Colon (tissue), 2 donors: ENCODE measurements at regions not wholly inside any gene's neighbourhood (a gene's known extent, or its start where the extent isn't known, plus 50 kb on each side); places are given as distances from the start of the nearest gene placed in this dataset.

ENCODE experiments used
- FAIRE-seq: peaks from 2 replicates; lab custom pipeline; 2012; peaks lifted over from hg19 to GRCh38; lab: Jason Lieb, UNC
- donor health status: control.
- donor health status: control.

GRCh38 chr14:71680736-71681387 lies 251.4 kb upstream of the RGS6 start:
- FAIRE-seq: no peak

- no peak for FAIRE-seq
Measured at GRCh38 chr14:71682337-71682736, 249.9 kb upstream of the RGS6 start.

- FAIRE-seq: no peak
Measured at GRCh38 chr14:71684323-71684722, 247.9 kb upstream of the RGS6 start.

- FAIRE-seq: no peak
Measured at GRCh38 chr14:71686677-71687076, 245.6 kb upstream of the RGS6 start.

GRCh38 chr14:71687166-71687831 lies 244.9 kb upstream of the RGS6 start:
- FAIRE-seq: no peak

- FAIRE-seq: no peak
Measured at GRCh38 chr14:71688576-71688975, 243.7 kb upstream of the RGS6 start.

GRCh38 chr14:71690478-71690877 lies 241.8 kb upstream of the RGS6 start:
- FAIRE-seq: no peak

GRCh38 chr14:71692496-71692895 lies 239.7 kb upstream of the RGS6 start:
- FAIRE-seq: no peak

GRCh38 chr14:71693381-71693780 lies 238.8 kb upstream of the RGS6 start:
- FAIRE-seq: no peak

GRCh38 chr14:71694591-71695530 lies 237.4 kb upstream of the RGS6 start:
- FAIRE-seq: no peak

- FAIRE-seq: no peak
Measured at GRCh38 chr14:71695611-71696350, 236.4 kb upstream of the RGS6 start.

- FAIRE-seq: no peak
Measured at GRCh38 chr14:71698027-71698426, 234.2 kb upstream of the RGS6 start.

- FAIRE-seq: no peak
Measured at GRCh38 chr14:71698673-71699072, 233.6 kb upstream of the RGS6 start.

GRCh38 chr14:71701990-71702389 lies 230.2 kb upstream of the RGS6 start:
- no peak for FAIRE-seq

GRCh38 chr14:71702786-71703185 lies 229.4 kb upstream of the RGS6 start:
- no peak for FAIRE-seq

- FAIRE-seq: no peak
Measured at GRCh38 chr14:71703477-71703876, 228.8 kb upstream of the RGS6 start.

GRCh38 chr14:71704210-71704609 lies 228.0 kb upstream of the RGS6 start:
- FAIRE-seq: no peak

- no peak for FAIRE-seq
Measured at GRCh38 chr14:71705460-71705859, 226.8 kb upstream of the RGS6 start.

GRCh38 chr14:71709076-71709475 lies 223.2 kb upstream of the RGS6 start:
- FAIRE-seq: no peak

GRCh38 chr14:71709987-71710386 lies 222.2 kb upstream of the RGS6 start:
- FAIRE-seq: no peak

- no peak for FAIRE-seq
Measured at GRCh38 chr14:71711125-71711524, 221.1 kb upstream of the RGS6 start.

- FAIRE-seq: no peak
Measured at GRCh38 chr14:71711619-71712018, 220.6 kb upstream of the RGS6 start.
